Neuron (in vitro differentiated cells): ENCODE measurements at regions not wholly inside any gene's neighbourhood (a gene's known extent, or its start where the extent isn't known, plus 50 kb on each side); places are given as distances from the start of the nearest gene placed in this dataset.
"Not testable (repeated sequence)": the region's sequence is repeated elsewhere in the genome, so short reads cannot be mapped to it uniquely, and the experiment has no call there.

Source experiments
- H2AFZ ChIP-seq: one replicate; pipeline ENCODE4 v1.6.1; 2013; ENCODE audit warnings: low read depth, mild to moderate bottlenecking, inconsistent platforms, low read length, moderate library complexity
- H3K27me3 ChIP-seq: one replicate; pipeline ENCODE4 v1.6.1; 2013; ENCODE audit warnings: low read length; ENCODE audit not compliant: insufficient read depth
- H3K36me3 ChIP-seq: one replicate; pipeline ENCODE4 v1.6.1; 2013; ENCODE audit warnings: low read length; ENCODE audit not compliant: insufficient read depth
- H3K4me1 ChIP-seq: one replicate; pipeline ENCODE4 v1.6.1; 2013; ENCODE audit warnings: low read length; ENCODE audit not compliant: insufficient read depth
- H3K4me3 ChIP-seq: 2 replicates; pipeline ENCODE4 v1.5.1; 2013; ENCODE audit warnings: mild to moderate bottlenecking, low read length, moderate library complexity
- H3K9me3 ChIP-seq: one replicate; pipeline ENCODE4 v1.6.1; 2013; ENCODE audit warnings: low read length

GRCh38 chr17:20695871-20696270 is 116.3 kb downstream of the CDRT15L2 start:
- not testable (repeated sequence) for H3K4me3 ChIP-seq, H3K4me1 ChIP-seq, H3K9me3 ChIP-seq, H3K27me3 ChIP-seq, H3K36me3 ChIP-seq, H2AFZ ChIP-seq

DNA sequence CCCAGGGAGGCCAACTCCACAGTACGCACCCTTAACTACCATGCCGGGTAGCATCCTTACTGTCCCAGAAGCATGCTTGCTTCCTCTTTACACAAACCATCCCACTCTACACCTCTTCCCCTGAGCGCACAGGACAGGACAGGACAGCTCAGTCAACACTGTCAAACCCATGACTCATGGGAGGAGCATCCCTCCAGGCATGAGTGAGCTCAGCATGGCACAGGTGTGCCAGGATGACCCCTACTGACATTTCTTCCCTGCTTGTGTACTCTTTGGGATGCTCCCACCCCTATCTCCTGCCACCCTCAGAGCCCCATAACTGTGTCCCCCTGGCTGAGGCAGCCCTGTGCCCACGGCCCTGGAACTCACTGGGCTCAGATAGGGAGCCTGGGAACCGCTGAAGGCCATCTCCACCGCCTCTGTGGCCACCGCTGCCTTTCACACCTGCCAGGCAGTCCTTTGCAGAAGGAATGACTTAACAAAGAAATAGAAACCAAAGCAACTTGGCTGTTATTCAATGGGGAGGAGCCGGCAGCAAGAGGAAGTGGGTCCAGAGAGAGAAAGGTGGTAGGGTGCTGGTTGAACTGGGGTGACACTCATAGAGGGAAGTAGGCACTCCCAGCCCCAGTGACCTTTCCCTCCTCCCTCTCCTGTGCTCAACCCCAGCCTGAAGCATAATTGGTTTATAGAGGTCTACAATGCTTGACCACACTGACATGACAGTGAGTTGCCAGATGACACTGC is 119.1 kb downstream of the CDRT15L2 start:
- not testable (repeated sequence) for H3K27me3 ChIP-seq, H3K4me1 ChIP-seq, H3K36me3 ChIP-seq, H3K9me3 ChIP-seq, H2AFZ ChIP-seq, H3K4me3 ChIP-seq

- H2AFZ ChIP-seq, H3K9me3 ChIP-seq, H3K36me3 ChIP-seq, H3K4me3 ChIP-seq, H3K27me3 ChIP-seq, H3K4me1 ChIP-seq: not testable (repeated sequence)
Measured at GRCh38 chr17:20700528-20700927, 121.0 kb downstream of the CDRT15L2 start.

- H3K4me3 ChIP-seq = not testable (repeated sequence)
Measured at GRCh38 chr17:20701366-20701765, 121.8 kb downstream of the CDRT15L2 start.

GRCh38 chr17:20702692-20703091 is 123.2 kb downstream of the CDRT15L2 start:
- Histone ChIP-seq H3K4me1 (no peaks in the 10 kb centered on the region), H3K27me3 (no peaks in the 10 kb centered on the region), H2AFZ (no peak overlapping the region), H3K4me3 (no peak overlapping the region), H3K9me3 (no peaks in the 10 kb centered on the region), H3K36me3 (no peaks in the 10 kb centered on the region)

More at GRCh38 chr17:20701366-20701765, 121.8 kb downstream of the CDRT15L2 start:
- H2AFZ ChIP-seq, H3K27me3 ChIP-seq, H3K4me1 ChIP-seq, H3K36me3 ChIP-seq, H3K9me3 ChIP-seq: not testable (repeated sequence)

DNA sequence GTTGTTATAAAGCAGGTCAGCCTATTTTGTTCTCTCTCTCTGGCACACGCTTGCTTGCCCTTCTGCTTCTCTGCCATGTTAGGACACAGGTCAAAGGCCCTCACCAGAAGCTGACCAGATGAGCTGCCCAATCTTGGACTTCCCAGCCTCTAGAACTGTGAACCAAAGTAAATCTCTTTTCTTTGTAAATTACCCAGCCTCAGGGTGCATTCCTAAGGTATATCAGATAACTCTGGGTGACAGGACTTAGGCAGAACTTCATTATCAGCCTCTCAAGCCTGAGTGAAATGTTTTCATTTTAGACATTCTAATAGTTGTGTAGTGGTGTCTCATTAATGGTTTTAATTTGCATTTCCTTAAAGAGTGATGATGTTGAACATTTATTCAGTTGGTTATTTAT is 124.3 kb downstream of the CDRT15L2 start:
- Histone ChIP-seq H3K4me3 (no peak overlapping the region), H3K9me3 (no peaks in the 10 kb centered on the region), H3K4me1 (no peaks in the 10 kb centered on the region), H3K36me3 (no peaks in the 10 kb centered on the region), H3K27me3 (no peaks in the 10 kb centered on the region), H2AFZ (no peak overlapping the region)

- not testable (repeated sequence) for H3K4me1 ChIP-seq, H3K27me3 ChIP-seq, H3K9me3 ChIP-seq, H2AFZ ChIP-seq, H3K36me3 ChIP-seq, H3K4me3 ChIP-seq
Measured at GRCh38 chr17:20705186-20705585, 125.7 kb downstream of the CDRT15L2 start.

GRCh38 chr17:20706751-20707373 is 127.3 kb downstream of the CDRT15L2 start:
- Histone ChIP-seq H3K4me1 (no peaks in the 10 kb centered on the region), H3K4me3 (no peak overlapping the region), H2AFZ (no peak overlapping the region), H3K9me3 (no peaks in the 10 kb centered on the region), H3K36me3 (no peaks in the 10 kb centered on the region), H3K27me3 (no peaks in the 10 kb centered on the region)

DNA sequence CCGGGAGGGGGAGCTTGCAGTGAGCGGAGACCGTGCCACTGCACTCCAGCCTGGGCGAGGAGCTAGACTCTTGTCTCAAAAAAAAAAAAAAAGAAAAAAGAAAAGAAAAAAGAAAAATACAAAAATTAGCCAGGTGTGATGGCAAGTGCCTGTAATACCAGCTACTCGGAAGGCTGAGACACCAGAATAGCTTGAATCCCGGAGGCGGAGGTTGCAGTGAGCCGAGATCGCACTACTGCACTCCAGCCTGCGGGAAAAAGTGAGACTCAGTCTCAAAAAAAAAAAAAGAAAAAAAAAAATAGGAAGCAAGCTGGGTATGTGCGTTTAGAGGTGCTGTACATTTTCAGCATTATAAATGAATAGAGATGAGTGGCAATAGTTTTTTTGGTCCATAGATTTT is 129.3 kb downstream of the CDRT15L2 start:
- not testable (repeated sequence) for H3K9me3 ChIP-seq, H3K4me1 ChIP-seq, H2AFZ ChIP-seq, H3K27me3 ChIP-seq, H3K4me3 ChIP-seq, H3K36me3 ChIP-seq

GRCh38 chr17:20716481-20716880 is 137.0 kb downstream of the CDRT15L2 start:
- not testable (repeated sequence) for H3K36me3 ChIP-seq, H3K4me3 ChIP-seq

GRCh38 chr17:20721171-20721570 is 141.6 kb downstream of the CDRT15L2 start:
- Histone ChIP-seq H3K9me3 (no peaks in the 10 kb centered on the region), H3K4me3 (no peak overlapping the region), H3K36me3 (no peaks in the 10 kb centered on the region), H3K27me3 (no peaks in the 10 kb centered on the region), H3K4me1 (no peaks in the 10 kb centered on the region), H2AFZ (no peak overlapping the region)

More at GRCh38 chr17:20716481-20716880, 137.0 kb downstream of the CDRT15L2 start:
- not testable (repeated sequence) for H2AFZ ChIP-seq, H3K4me1 ChIP-seq, H3K27me3 ChIP-seq, H3K9me3 ChIP-seq

GRCh38 chr17:20724391-20724790 is 144.9 kb downstream of the CDRT15L2 start:
- not testable (repeated sequence) for H3K36me3 ChIP-seq, H3K27me3 ChIP-seq, H3K9me3 ChIP-seq, H2AFZ ChIP-seq, H3K4me3 ChIP-seq, H3K4me1 ChIP-seq

DNA sequence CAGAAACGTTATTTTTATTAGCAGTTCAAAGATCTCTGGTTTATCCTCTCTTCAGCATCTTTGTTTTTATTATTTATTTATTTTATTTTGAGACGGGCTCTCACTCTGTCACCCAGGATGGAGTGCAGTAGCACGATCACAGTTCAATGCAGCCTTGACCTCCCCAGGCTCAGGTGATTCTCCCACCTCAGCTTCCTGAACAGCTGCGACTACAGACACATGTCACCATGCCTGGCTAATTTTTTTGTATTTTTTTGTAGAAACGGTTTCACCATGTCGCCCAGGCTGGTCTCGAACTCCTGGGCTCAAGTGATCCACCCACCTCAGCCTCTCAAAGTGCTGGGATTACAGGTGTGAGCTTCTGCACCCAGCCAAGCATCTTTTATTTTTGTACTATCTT is 147.7 kb downstream of the CDRT15L2 start:
- H3K9me3 ChIP-seq, H3K36me3 ChIP-seq, H2AFZ ChIP-seq, H3K4me1 ChIP-seq, H3K27me3 ChIP-seq, H3K4me3 ChIP-seq: not testable (repeated sequence)

- no peaks in the 10 kb centered on the region for H3K9me3 ChIP-seq
- H2AFZ ChIP-seq = no peak overlapping the region
- no peaks in the 10 kb centered on the region for H3K27me3 ChIP-seq
- H3K4me3 ChIP-seq = no peak overlapping the region
- H3K36me3 ChIP-seq = no peaks in the 10 kb centered on the region
- H3K4me1 ChIP-seq = no peaks in the 10 kb centered on the region
Measured at GRCh38 chr17:20728181-20728580, 148.7 kb downstream of the CDRT15L2 start.
